Lung (tissue), 11 donors: ENCODE measurements at regions not wholly inside any gene's neighbourhood (a gene's known extent, or its start where the extent isn't known, plus 50 kb on each side); places are given as distances from the start of the nearest gene placed in this dataset.

ENCODE experiments used
- ATAC-seq: fragments of 200-7000 bp; cut with Tn5 transposase; one replicate; pipeline ENCODE4 v1.9.1; 2020; ENCODE audit warnings: moderate number of reproducible peaks; ENCODE audit not compliant: insufficient read depth, low FRiP score
- DNase-seq, 3 donors: peaks; one replicate each; pipeline ENCODE4 v3.0.0-alpha.2; 2013 to 2017
- H3K27ac ChIP-seq, 2 donors: one replicate each; pipeline ENCODE4 v1.5.1; 2013; ENCODE audit warnings: mild to moderate bottlenecking in 2 of 2, moderate library complexity in 2 of 2, control low read depth in 1 of 2, inconsistent platforms in 1 of 2, low read depth in 1 of 2, low read length in 1 of 2
- H3K27me3 ChIP-seq, 3 donors: one replicate each; pipeline ENCODE4 v1.5.1; 2013; ENCODE audit warnings: low read length in 2 of 3; ENCODE audit not compliant: control insufficient read depth in 3 of 3, insufficient read depth in 3 of 3
- H3K36me3 ChIP-seq, 4 donors: one replicate each; pipeline ENCODE4 v1.5.1; 2013; ENCODE audit warnings: low read length in 4 of 4, mild to moderate bottlenecking in 1 of 4, moderate library complexity in 1 of 4; ENCODE audit not compliant: control insufficient read depth in 4 of 4, insufficient read depth in 4 of 4
- H3K4me1 ChIP-seq, 5 donors: one replicate each; pipeline ENCODE4 v1.5.1; 2013; ENCODE audit warnings: low read length in 5 of 5, mild to moderate bottlenecking in 2 of 5, moderate library complexity in 1 of 5; ENCODE audit not compliant: control insufficient read depth in 5 of 5, insufficient read depth in 5 of 5
- H3K4me3 ChIP-seq: one replicate; pipeline ENCODE4 v1.5.1; 2013; ENCODE audit warnings: mild to moderate bottlenecking, control low read depth, moderate library complexity
- H3K9ac ChIP-seq, 2 donors: one replicate each; pipeline ENCODE4 v1.5.1; 2013; ENCODE audit warnings: low read length in 2 of 2, control low read depth in 1 of 2; ENCODE audit not compliant: insufficient read depth in 1 of 2
- H3K9me3 ChIP-seq, 4 donors: one replicate each; pipeline ENCODE4 v1.5.1; 2013; ENCODE audit warnings: low read length in 3 of 4, mild to moderate bottlenecking in 1 of 4, moderate library complexity in 1 of 4; ENCODE audit not compliant: control insufficient read depth in 4 of 4, insufficient read depth in 3 of 4
- WGBS, 2 donors: extraction: QIAGEN DNeasy Blood & Tissue Kit; methylation state at CpG; one replicate each; pipeline ENCODE4 v1.1.7; 2013; 5-methylcytosine and 5-hydroxymethylcytosine counted together
- TF ChIP-seq, protein P1 (sequence below): IDR thresholded peaks from 2 replicates; pipeline ENCODE4 v1.5.1; 2012; ENCODE audit warnings: mild to moderate bottlenecking; ENCODE audit errors: control extremely low read depth, extremely low read depth
- donor health status: control.
- donor health status: control.
- donor health status: Bipolar disorder and iron deficiency.
- donor health status: healthy.
- donor health status: DM: yes; HTN: yes; CAD: no.

DNA sequence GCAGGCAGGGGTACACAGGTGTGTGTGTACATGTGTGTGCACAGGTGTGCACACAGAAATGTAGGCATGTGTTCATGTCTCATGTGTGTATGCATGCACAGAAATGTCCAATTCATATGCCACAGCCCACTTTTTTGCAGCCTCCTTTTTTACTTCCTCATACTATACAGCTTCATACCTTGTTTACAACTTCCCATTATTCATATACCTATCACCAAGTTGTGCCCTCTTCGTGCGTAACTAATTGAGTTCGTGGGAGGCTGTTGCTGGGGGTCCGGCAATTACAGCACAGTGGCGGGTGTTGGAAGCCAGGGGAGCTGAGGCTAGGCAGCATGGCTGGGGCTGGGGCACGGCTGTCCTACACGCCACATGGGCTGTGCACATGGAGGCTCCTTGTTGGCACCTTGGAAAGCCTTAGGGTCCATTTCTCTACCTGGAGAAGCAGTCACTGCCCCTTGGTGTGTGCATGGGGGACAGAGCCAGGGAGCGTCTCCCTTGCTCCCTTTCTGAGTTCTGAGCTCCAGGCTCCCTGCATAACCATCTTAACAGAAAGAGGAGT, 266.7 kb downstream of the ENGASE start:
- DNase-seq (no peak), ATAC-seq (no peak)
- Histone ChIP-seq H3K27ac (no peak overlapping the region), H3K27me3 (peaks cover 0 to 8% (median 3%) of the 10 kb centered on the region in 3 donors), H3K36me3 (no peaks in the 10 kb centered on the region), H3K4me1 (no peaks in the 10 kb centered on the region), H3K9me3 (peaks cover 0 to 5% (median 2%) of the 10 kb centered on the region in 4 donors), H3K9ac (no peak overlapping the region), H3K4me3 (no peak overlapping the region)
- 80 to 82% methylated on average over 8 of the region's 8 CpGs for WGBS, 2 donors
- TF ChIP-seq, protein P1, sequence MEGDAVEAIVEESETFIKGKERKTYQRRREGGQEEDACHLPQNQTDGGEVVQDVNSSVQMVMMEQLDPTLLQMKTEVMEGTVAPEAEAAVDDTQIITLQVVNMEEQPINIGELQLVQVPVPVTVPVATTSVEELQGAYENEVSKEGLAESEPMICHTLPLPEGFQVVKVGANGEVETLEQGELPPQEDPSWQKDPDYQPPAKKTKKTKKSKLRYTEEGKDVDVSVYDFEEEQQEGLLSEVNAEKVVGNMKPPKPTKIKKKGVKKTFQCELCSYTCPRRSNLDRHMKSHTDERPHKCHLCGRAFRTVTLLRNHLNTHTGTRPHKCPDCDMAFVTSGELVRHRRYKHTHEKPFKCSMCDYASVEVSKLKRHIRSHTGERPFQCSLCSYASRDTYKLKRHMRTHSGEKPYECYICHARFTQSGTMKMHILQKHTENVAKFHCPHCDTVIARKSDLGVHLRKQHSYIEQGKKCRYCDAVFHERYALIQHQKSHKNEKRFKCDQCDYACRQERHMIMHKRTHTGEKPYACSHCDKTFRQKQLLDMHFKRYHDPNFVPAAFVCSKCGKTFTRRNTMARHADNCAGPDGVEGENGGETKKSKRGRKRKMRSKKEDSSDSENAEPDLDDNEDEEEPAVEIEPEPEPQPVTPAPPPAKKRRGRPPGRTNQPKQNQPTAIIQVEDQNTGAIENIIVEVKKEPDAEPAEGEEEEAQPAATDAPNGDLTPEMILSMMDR = no peak

DNA sequence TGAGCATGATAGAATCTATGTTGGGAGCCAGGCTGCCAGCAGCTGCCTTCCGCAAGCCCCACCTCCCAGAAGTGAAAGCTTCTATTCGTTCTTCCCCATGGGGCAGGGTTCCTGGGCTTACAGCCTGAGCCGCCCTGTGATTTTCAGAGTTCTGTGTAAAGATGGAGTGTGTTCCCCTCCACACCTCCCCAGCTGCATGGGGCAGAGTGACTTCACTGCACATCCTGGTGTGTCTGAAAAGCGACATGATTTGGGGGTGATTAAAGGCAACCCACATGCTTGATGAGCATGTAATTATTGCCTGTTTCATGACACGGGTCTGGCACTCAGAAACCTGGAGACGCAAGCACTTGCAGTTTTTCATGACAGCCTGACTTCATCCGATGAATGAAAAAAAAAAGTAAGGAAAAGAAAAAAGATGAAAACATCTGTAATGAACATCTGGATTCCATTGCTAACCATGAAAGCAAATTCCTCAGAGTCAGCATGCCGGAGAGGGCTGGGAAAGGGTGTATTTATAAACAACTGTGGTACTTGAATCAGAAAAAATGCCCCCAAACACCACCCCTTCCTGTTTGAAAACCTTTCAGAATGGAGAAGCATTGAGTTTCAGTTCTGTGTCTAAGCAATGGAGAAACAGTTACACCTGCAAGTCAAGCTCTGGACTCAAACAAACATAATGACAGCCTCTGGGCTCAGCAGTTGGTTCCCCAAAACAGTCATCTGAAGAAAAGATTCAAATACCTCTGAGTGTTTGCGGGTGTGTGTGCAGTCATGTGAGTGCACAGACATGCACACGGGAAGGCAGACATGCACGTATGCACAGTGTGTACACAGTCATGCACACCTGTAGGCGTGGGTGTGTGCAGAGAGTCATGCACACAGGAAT, 266.0 kb downstream of the ENGASE start:
- H3K9ac ChIP-seq = no peak overlapping the region
- no peak overlapping the region for H3K27ac ChIP-seq
- H3K27me3 ChIP-seq = peaks cover 0 to 7% (median 3%) of the 10 kb centered on the region in 3 donors
- no peaks in the 10 kb centered on the region for H3K36me3 ChIP-seq
- H3K4me3 ChIP-seq = no peak overlapping the region
- H3K4me1 ChIP-seq = no peaks in the 10 kb centered on the region
- H3K9me3 ChIP-seq = peaks cover 0 to 4% (median 2%) of the 10 kb centered on the region in 4 donors
- ATAC-seq (no peak), DNase-seq (peak in 2 of 3 donors; percentile 4 to 11)
- 70 to 78% methylated on average over 12 of the region's 12 CpGs for WGBS, 2 donors
- TF ChIP-seq, protein P1 = no peak

DNA sequence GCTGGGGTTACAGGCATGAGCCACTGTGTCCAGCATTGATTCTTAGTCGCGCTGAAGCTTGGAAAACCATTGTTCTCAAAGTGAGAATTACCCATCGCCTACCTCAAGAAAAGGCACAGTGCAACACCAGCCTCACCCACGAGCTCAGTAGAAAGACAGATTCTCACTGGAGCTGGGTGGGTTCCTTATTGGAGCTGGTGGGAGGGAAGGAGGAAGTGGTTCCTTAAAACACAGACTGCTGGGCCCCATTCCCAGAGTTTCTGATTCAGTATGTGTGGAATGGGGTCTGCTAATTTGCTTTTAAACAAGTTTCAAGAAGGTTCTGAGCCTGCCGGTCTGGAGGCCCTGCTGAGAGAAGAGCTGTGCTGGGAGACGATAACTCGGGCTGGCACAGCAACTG, 264.7 kb downstream of the ENGASE start:
- TF ChIP-seq, protein P1 = no peak

More for the DNA sequence above, 264.7 kb downstream of the ENGASE start:
- no peak overlapping the region for H3K27ac ChIP-seq
- no peak overlapping the region for H3K9ac ChIP-seq
- WGBS, 2 donors = 75 to 78% methylated on average over 7 of the region's 7 CpGs
- no peaks in the 10 kb centered on the region for H3K4me1 ChIP-seq
- ATAC-seq = no peak
- no peaks in the 10 kb centered on the region for H3K36me3 ChIP-seq
- peaks cover 0 to 1% (median 0%) of the 10 kb centered on the region in 4 donors for H3K9me3 ChIP-seq
- H3K27me3 ChIP-seq = peaks cover 0 to 7% (median 3%) of the 10 kb centered on the region in 3 donors
- no peak for DNase-seq
- H3K4me3 ChIP-seq = no peak overlapping the region
